ENCODE measurements at regions not wholly inside any gene's neighbourhood (a gene's known extent, or its start where the extent isn't known, plus 50 kb on each side); places are given as distances from the start of the nearest gene placed in this dataset.

DNA sequence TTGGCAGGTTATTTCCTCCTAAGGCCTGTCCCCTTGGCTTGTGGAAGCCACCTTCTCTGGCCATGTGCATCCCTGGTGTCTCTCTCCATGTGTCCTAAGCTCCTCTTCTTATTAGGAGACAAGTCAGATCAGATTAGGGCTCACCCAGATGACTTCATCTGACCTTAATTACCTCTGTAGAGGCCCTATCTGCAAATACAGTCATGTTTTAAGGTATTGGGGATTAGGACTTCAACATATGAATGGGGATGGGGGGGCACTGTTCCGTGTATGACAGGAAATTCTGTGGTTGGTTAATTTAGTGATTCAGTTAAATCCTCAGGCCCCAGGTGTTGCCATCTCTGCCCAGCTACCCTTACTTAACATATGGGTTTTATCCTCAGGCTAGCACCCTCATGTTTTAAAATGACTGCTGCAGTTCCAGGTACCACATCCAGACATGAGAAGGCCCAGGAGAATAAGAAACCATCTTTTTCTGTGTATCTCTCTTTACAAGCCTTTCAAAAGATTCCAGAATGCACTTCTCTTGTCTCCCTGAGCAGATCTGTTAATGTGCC lies 51.9 kb upstream of the RAI14 start:
- H3K27me3 Mint-ChIP-seq (ENCODE audit: low read depth, poor library complexity) = peaks cover 3% of the 10 kb centered on the region
- no peak overlapping the region for H3K4me3 Mint-ChIP-seq
- no peak overlapping the region for H3K27ac Mint-ChIP-seq
- no peaks in the 10 kb centered on the region for H3K4me1 Mint-ChIP-seq
- H3K9me3 Mint-ChIP-seq = no peaks in the 10 kb centered on the region
- no peaks in the 10 kb centered on the region for H3K36me3 Mint-ChIP-seq (ENCODE audit: low read depth)
- DNase-seq = no peak
- TF ChIP-seq, protein P1, sequence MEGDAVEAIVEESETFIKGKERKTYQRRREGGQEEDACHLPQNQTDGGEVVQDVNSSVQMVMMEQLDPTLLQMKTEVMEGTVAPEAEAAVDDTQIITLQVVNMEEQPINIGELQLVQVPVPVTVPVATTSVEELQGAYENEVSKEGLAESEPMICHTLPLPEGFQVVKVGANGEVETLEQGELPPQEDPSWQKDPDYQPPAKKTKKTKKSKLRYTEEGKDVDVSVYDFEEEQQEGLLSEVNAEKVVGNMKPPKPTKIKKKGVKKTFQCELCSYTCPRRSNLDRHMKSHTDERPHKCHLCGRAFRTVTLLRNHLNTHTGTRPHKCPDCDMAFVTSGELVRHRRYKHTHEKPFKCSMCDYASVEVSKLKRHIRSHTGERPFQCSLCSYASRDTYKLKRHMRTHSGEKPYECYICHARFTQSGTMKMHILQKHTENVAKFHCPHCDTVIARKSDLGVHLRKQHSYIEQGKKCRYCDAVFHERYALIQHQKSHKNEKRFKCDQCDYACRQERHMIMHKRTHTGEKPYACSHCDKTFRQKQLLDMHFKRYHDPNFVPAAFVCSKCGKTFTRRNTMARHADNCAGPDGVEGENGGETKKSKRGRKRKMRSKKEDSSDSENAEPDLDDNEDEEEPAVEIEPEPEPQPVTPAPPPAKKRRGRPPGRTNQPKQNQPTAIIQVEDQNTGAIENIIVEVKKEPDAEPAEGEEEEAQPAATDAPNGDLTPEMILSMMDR (IDR thresholded peaks at IDR 0.05) = no peak

DNA sequence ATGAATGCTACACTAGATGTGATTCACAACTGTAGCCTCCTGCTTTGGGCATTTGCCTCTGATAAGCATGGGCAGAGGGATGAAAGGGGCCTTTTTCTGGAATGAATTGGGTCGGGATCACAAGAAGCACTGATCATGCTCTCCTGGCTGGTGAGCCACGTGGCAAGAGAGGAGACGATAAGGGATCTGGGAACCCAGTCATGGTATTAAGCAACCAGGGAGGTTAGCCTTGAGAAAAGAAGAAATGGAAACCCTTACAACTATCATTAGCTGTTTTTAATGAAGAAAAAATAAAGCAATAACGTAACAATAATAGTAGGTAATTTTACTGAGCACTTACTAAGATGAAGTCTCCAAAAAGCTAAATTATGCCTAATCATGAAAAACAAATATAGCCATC lies 50.0 kb upstream of the RAI14 start:
- H3K27me3 Mint-ChIP-seq (ENCODE audit: low read depth, poor library complexity) = peaks cover 4% of the 10 kb centered on the region
- no peaks in the 10 kb centered on the region for H3K9me3 Mint-ChIP-seq
- DNase-seq = no peak
- peaks cover 11% of the 10 kb centered on the region for H3K4me1 Mint-ChIP-seq
- TF ChIP-seq, protein P1 (IDR thresholded peaks at IDR 0.05) = no peak
- no peak overlapping the region for H3K4me3 Mint-ChIP-seq
- H3K36me3 Mint-ChIP-seq (ENCODE audit: low read depth) = no peaks in the 10 kb centered on the region
- no peak overlapping the region for H3K27ac Mint-ChIP-seq
